Right renal cortex interstitium (tissue), 3 donors: ENCODE measurements at regions not wholly inside any gene's neighbourhood (a gene's known extent, or its start where the extent isn't known, plus 50 kb on each side); places are given as distances from the start of the nearest gene placed in this dataset.
"Not testable (repeated sequence)": the region's sequence is repeated elsewhere in the genome, so short reads cannot be mapped to it uniquely, and the experiment has no call there.

Experiments used
- DNase-seq, 3 donors: peaks; one replicate each; pipeline ENCODE4 v3.0.0-alpha.2; 2013; ENCODE audit warnings: low read depth in 3 of 3, low spot score in 2 of 3

- DNase-seq, result peak in 2 of 3 donors; percentile 12 to 17
These were observed 201.4 kb downstream of the CCNG2 start for GRCh38 chr4:77358315-77358928.

GRCh38 chr4:77360451-77360850, 203.4 kb downstream of the CCNG2 start:
- peak in 2 of 3 donors; percentile 5 to 18 for DNase-seq

GRCh38 chr4:77366876-77367275, 209.9 kb downstream of the CCNG2 start:
- DNase-seq, result not testable (repeated sequence)

GRCh38 chr4:77367638-77368037, 210.6 kb downstream of the CCNG2 start:
- DNase-seq, result no peak

GRCh38 chr4:77372375-77372774, 215.4 kb downstream of the CCNG2 start:
- DNase-seq, result no peak

GRCh38 chr4:77375866-77376607, 219.0 kb downstream of the CCNG2 start:
- no peak for DNase-seq

- no peak for DNase-seq
These were observed 219.9 kb downstream of the CCNG2 start for GRCh38 chr4:77376788-77377460.

- DNase-seq, result no peak
These were observed 221.5 kb upstream of the CXCL13 start for GRCh38 chr4:77384094-77384493.

GRCh38 chr4:77385124-77385969, 220.3 kb upstream of the CXCL13 start:
- peak; percentile 43 to 53 (median 50) for DNase-seq

GRCh38 chr4:77393996-77394395, 211.6 kb upstream of the CXCL13 start:
- no peak for DNase-seq

- no peak for DNase-seq
These were observed 210.1 kb upstream of the CXCL13 start for GRCh38 chr4:77395481-77395880.

GRCh38 chr4:77398256-77398655, 207.4 kb upstream of the CXCL13 start:
- no peak for DNase-seq

GRCh38 chr4:77399831-77400230, 205.8 kb upstream of the CXCL13 start:
- DNase-seq, result no peak

- no peak for DNase-seq
These were observed 191.9 kb upstream of the CXCL13 start for GRCh38 chr4:77413766-77414165.

GRCh38 chr4:77415689-77416088, 189.9 kb upstream of the CXCL13 start:
- DNase-seq, result no peak

GRCh38 chr4:77418333-77418732, 187.3 kb upstream of the CXCL13 start:
- DNase-seq, result no peak

- no peak for DNase-seq
These were observed 174.8 kb upstream of the CXCL13 start for GRCh38 chr4:77430847-77431246.

GRCh38 chr4:77431546-77431945, 174.1 kb upstream of the CXCL13 start:
- DNase-seq, result no peak

- DNase-seq, result no peak
These were observed 172.8 kb upstream of the CXCL13 start for GRCh38 chr4:77432717-77433417.

- peak; percentile 23 to 30 (median 27) for DNase-seq
These were observed 172.2 kb upstream of the CXCL13 start for GRCh38 chr4:77433418-77433733.
